Activated T-cell treated with anti-CD3 and anti-CD28 coated beads, Interleukin-2, amount 50 U/mL, for 4 hours (primary cell): ENCODE measurements at regions not wholly inside any gene's neighbourhood (a gene's known extent, or its start where the extent isn't known, plus 50 kb on each side); places are given as distances from the start of the nearest gene placed in this dataset.

Source experiments
- ATAC-seq, 2 donors: fragments of 200-7000 bp; cut with Tn5 transposase; one replicate each; pipeline ENCODE4 v1.10.0; 2021
- DNase-seq: peaks from one replicate; pipeline ENCODE4 v3.0.0-alpha.2; 2020
- H3K27me3 Mint-ChIP-seq: one replicate; pipeline ENCODE4 v1.8.0; 2021; ENCODE audit warnings: low read depth, mixed read lengths
- H3K36me3 Mint-ChIP-seq: one replicate; pipeline ENCODE4 v1.8.0; 2022; ENCODE audit warnings: mixed read lengths; ENCODE audit not compliant: insufficient read depth
- H3K4me1 Mint-ChIP-seq: one replicate; pipeline ENCODE4 v1.8.0; 2021; ENCODE audit warnings: low read depth, mixed read lengths
- H3K4me3 Mint-ChIP-seq: one replicate; pipeline ENCODE4 v1.8.0; 2021; ENCODE audit warnings: mild to moderate bottlenecking, moderate library complexity, mixed read lengths
- H3K9me3 Mint-ChIP-seq: one replicate; pipeline ENCODE4 v1.8.0; 2021; ENCODE audit warnings: mixed read lengths

GRCh38 chr7:94088560-94088959 lies 84.4 kb upstream of the BET1 start:
- peak; percentile 27 to 44 for ATAC-seq

GRCh38 chr7:94089806-94090205 lies 85.7 kb upstream of the BET1 start:
- Mint-ChIP-seq H3K9me3 (no peaks in the 10 kb centered on the region), H3K4me1 (peaks cover 11% of the 10 kb centered on the region), H3K4me3 (no peak overlapping the region), H3K27me3 (peaks cover 15% of the 10 kb centered on the region), H3K36me3 (no peaks in the 10 kb centered on the region)
- DNase-seq, result no peak
- ATAC-seq, result no peak

More at GRCh38 chr7:94088560-94088959, 84.4 kb upstream of the BET1 start:
- Mint-ChIP-seq H3K9me3 (no peaks in the 10 kb centered on the region), H3K4me1 (peaks cover 11% of the 10 kb centered on the region), H3K4me3 (no peak overlapping the region), H3K27me3 (peaks cover 15% of the 10 kb centered on the region), H3K36me3 (no peaks in the 10 kb centered on the region)
- no peak for DNase-seq

DNA sequence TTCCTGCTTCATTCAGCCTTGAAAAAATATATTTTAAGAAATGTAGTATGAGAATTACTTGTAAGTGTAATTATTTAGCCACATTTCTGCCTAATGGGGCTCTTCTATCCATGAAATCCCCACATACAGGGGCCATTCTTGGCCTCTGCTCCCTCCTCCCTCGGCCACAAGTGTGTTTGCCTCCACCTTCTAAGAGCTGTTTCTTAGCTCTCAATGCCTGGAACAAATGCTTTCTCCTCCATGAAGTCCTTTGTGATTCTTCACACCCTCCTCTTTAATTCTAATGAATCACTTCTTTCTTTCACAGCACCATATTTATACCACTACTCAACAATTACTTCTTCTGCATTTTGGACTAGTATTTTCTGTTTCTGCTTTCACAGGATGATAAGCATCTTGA lies 88.8 kb upstream of the BET1 start:
- Mint-ChIP-seq H3K4me1 (peaks cover 7% of the 10 kb centered on the region), H3K4me3 (no peak overlapping the region), H3K9me3 (no peaks in the 10 kb centered on the region), H3K27me3 (peaks cover 23% of the 10 kb centered on the region), H3K36me3 (no peaks in the 10 kb centered on the region)
- ATAC-seq (no peak), DNase-seq (no peak)

DNA sequence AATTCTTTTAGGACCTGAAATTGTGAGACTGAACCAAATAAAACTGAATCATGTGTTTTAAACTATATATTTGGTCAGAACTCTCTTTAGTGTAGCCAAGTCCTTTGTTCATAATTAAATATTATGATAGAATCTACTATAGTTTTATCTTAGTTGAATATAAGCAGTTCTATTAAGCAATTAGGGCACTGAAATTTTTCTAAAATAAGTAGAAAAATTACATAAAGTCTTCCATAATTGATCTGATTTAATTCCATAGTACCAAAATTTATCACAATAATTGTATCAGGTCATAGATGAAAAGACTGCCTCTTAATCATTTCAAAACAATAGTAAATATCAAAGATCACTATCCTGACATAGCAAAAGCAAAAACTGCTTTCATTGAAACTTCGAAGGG lies 90.1 kb upstream of the BET1 start:
- ATAC-seq, result no peak
- no peaks in the 10 kb centered on the region for H3K36me3 Mint-ChIP-seq

DNA sequence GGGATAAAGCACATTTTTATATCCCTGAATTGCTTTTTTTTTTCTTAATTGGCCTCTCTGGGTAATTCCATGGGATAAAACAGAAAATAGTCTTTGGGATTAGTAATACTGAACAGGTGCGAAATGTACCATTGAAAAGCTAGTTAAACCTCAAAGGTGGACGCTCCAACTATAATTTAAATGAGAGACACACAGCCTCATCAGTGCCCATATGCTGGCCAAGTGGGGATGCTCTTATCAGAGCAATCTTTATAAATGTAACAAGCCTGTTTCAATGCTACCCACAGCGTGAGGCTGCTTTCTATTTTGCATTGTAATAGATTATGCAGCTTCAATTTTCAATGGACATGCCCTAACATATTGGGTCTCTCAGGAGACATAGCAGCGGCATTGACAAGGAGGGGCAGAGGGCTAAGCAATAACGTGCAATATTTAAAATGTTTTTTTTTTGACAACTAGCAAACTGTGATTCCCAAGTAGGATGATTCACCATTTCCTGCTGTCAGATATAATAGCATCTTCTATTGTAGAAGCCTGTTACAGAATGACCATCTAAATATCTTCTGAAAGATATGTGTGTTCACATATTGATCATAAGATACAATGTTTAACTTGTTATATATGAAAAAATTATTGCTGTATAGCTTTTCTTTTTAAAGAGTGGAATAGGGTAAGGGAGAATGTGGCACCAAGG lies 91.3 kb upstream of the BET1 start:
- DNase-seq, result no peak
- H3K4me1 Mint-ChIP-seq, result no peaks in the 10 kb centered on the region
- no peaks in the 10 kb centered on the region for H3K9me3 Mint-ChIP-seq
- no peaks in the 10 kb centered on the region for H3K36me3 Mint-ChIP-seq
- H3K27me3 Mint-ChIP-seq, result peaks cover 13% of the 10 kb centered on the region
- ATAC-seq, result no peak
- H3K4me3 Mint-ChIP-seq, result no peak overlapping the region

More for the DNA sequence above, 90.1 kb upstream of the BET1 start:
- Mint-ChIP-seq H3K27me3 (peaks cover 18% of the 10 kb centered on the region), H3K4me3 (no peak overlapping the region), H3K9me3 (no peaks in the 10 kb centered on the region), H3K4me1 (no peaks in the 10 kb centered on the region)
- no peak for DNase-seq

DNA sequence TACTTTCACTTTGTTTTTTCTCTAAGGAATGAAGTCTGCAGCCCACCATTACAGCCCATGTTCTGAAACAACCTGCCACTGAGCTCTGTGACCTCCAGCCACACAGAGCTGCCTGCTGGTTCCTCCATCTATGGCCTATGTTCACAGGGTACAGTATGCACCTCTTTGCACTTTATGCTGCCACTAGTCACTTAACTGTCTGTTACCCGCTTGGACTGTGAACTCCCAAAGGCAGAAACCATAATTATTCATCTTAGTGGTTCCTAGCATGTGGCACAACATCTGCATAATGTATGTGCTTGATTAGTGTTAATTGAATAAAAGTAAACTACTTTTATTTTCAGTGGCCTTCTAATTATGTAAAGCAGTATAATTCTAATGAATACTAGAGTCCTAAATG lies 95.5 kb upstream of the BET1 start:
- peaks cover 11% of the 10 kb centered on the region for H3K27me3 Mint-ChIP-seq
- H3K36me3 Mint-ChIP-seq, result no peaks in the 10 kb centered on the region
- H3K4me1 Mint-ChIP-seq, result no peaks in the 10 kb centered on the region
- DNase-seq (no peak), ATAC-seq (no peak)
- no peak overlapping the region for H3K4me3 Mint-ChIP-seq
- H3K9me3 Mint-ChIP-seq, result no peaks in the 10 kb centered on the region

- Mint-ChIP-seq H3K4me3 (no peak overlapping the region), H3K27me3 (peaks cover 6% of the 10 kb centered on the region), H3K4me1 (no peaks in the 10 kb centered on the region), H3K9me3 (no peaks in the 10 kb centered on the region), H3K36me3 (no peaks in the 10 kb centered on the region)
- DNase-seq (no peak), ATAC-seq (no peak)
These were observed 96.7 kb upstream of the BET1 start for GRCh38 chr7:94100723-94101345.

GRCh38 chr7:94104301-94104700 lies 100.1 kb upstream of the BET1 start:
- no peaks in the 10 kb centered on the region for H3K36me3 Mint-ChIP-seq
- H3K9me3 Mint-ChIP-seq, result no peaks in the 10 kb centered on the region
- H3K4me3 Mint-ChIP-seq, result no peak overlapping the region
- H3K27me3 Mint-ChIP-seq, result peaks cover 3% of the 10 kb centered on the region
- H3K4me1 Mint-ChIP-seq, result no peaks in the 10 kb centered on the region
- ATAC-seq (no peak), DNase-seq (no peak)

DNA sequence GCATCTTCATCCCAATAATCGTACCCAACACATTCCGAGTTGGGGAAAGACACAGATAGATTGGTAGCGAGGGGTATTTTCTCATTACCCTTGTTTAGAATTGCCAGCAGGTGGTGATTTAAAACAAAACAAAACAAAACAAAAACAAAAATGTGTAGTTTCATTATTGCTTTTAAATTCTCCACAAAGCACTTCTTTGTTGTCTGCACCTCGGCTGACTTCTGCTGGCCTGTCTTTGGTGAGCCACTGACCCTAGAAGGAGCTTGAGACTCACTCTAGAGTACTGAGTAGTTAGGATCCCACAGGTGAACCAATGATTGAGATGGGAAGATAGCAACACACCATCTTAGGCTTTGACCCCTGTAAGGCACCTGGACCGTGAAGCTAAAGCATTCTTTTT lies 105.4 kb upstream of the BET1 start:
- ATAC-seq (no peak), DNase-seq (no peak)
- H3K4me3 Mint-ChIP-seq, result no peak overlapping the region

DNA sequence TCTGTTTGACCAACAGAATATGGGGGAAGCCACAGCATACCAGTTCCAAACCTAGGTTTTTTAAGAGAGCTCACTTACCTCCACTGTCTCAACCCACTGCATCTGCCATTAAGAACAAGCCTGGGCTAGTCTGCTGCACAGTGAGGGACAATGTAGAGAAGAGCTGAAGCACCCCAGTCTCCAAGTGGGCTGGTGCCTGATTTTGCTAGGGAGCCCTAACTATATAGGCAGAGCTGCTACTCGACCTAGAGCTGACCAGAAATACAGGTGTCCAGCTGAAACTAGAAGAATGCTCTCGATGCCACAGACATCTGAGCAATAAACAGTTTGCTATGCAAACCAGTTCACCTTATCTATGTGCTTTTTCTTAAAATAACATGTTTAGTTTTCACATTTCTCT lies 106.9 kb upstream of the BET1 start:
- Mint-ChIP-seq H3K4me3 (no peak overlapping the region), H3K9me3 (no peaks in the 10 kb centered on the region), H3K36me3 (no peaks in the 10 kb centered on the region), H3K4me1 (no peaks in the 10 kb centered on the region), H3K27me3 (no peaks in the 10 kb centered on the region)
- DNase-seq, result no peak
- no peak for ATAC-seq

More for the DNA sequence above, 105.4 kb upstream of the BET1 start:
- no peaks in the 10 kb centered on the region for H3K4me1 Mint-ChIP-seq
- H3K27me3 Mint-ChIP-seq, result peaks cover under 1% of the 10 kb centered on the region
- no peaks in the 10 kb centered on the region for H3K36me3 Mint-ChIP-seq
- no peaks in the 10 kb centered on the region for H3K9me3 Mint-ChIP-seq

DNA sequence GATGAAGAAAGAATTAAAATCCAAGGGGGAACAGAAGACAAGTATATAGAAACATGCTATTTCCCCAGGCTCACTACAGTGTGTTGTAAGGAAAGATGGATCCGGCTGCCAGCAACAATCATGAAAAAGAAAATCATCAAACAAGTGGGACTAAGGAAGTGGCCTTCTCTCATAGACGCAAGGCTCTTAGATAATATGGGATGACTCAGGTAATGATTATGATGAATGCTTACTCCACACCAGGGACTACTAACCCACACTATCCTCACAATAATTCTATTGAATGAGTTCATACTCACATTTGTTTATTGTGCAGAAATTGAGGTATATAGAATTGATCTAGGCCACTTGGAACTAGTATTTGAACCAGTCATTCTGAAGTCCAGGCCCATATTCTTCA lies 111.2 kb upstream of the BET1 start:
- ATAC-seq, result no peak
- no peak for DNase-seq
- H3K4me3 Mint-ChIP-seq, result no peak overlapping the region
- peaks cover 4% of the 10 kb centered on the region for H3K27me3 Mint-ChIP-seq
- H3K9me3 Mint-ChIP-seq, result no peaks in the 10 kb centered on the region
- H3K4me1 Mint-ChIP-seq, result no peaks in the 10 kb centered on the region
- no peaks in the 10 kb centered on the region for H3K36me3 Mint-ChIP-seq

DNA sequence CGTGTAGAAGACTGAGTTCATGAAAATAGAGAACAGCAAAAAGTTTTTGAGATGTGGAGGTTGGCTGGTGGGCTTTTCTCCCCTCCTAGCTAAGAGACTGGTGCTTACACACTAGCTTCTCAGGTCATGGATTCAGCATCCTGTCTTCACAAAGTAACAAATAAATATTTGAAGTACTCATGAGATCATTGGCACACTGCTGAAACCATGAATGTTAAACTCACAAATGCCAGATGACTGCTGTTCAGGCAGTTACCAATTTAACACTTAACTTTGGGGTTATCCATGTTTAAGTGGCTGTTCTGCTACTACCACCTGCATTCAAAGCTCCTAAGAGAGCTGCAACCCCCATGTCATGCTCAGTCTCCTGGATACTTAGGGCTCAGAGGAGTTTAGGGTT lies 119.0 kb upstream of the BET1 start:
- peaks cover 6% of the 10 kb centered on the region for H3K27me3 Mint-ChIP-seq
- no peaks in the 10 kb centered on the region for H3K9me3 Mint-ChIP-seq
- no peak for DNase-seq
- H3K36me3 Mint-ChIP-seq, result no peaks in the 10 kb centered on the region
- no peak overlapping the region for H3K4me3 Mint-ChIP-seq
- ATAC-seq, result no peak
- no peaks in the 10 kb centered on the region for H3K4me1 Mint-ChIP-seq

- no peak overlapping the region for H3K4me3 Mint-ChIP-seq
- H3K4me1 Mint-ChIP-seq, result no peaks in the 10 kb centered on the region
- no peak for ATAC-seq
- no peak for DNase-seq
- H3K9me3 Mint-ChIP-seq, result no peaks in the 10 kb centered on the region
- no peaks in the 10 kb centered on the region for H3K36me3 Mint-ChIP-seq
- H3K27me3 Mint-ChIP-seq, result peaks cover 3% of the 10 kb centered on the region
These were observed 122.9 kb upstream of the BET1 start for GRCh38 chr7:94127026-94127425.

GRCh38 chr7:94128072-94128471 lies 123.9 kb upstream of the BET1 start:
- H3K27me3 Mint-ChIP-seq, result peaks cover 3% of the 10 kb centered on the region
- no peaks in the 10 kb centered on the region for H3K4me1 Mint-ChIP-seq
- no peaks in the 10 kb centered on the region for H3K36me3 Mint-ChIP-seq
- ATAC-seq (no peak), DNase-seq (no peak)
- no peaks in the 10 kb centered on the region for H3K9me3 Mint-ChIP-seq
- no peak overlapping the region for H3K4me3 Mint-ChIP-seq

GRCh38 chr7:94129443-94130140 lies 125.4 kb upstream of the BET1 start:
- Mint-ChIP-seq H3K27me3 (peaks cover 3% of the 10 kb centered on the region), H3K9me3 (no peaks in the 10 kb centered on the region), H3K36me3 (no peaks in the 10 kb centered on the region), H3K4me3 (no peak overlapping the region), H3K4me1 (no peaks in the 10 kb centered on the region)
- ATAC-seq (no peak), DNase-seq (no peak)
